Glutamatergic neuron (in vitro differentiated cells): ENCODE measurements at regions not wholly inside any gene's neighbourhood (a gene's known extent, or its start where the extent isn't known, plus 50 kb on each side); places are given as distances from the start of the nearest gene placed in this dataset.

Source experiments
- DNase-seq: peaks from one replicate; pipeline ENCODE4 v3.0.0; 2022
- H3K27ac Mint-ChIP-seq: one replicate; pipeline ENCODE4 v1.8.0; 2020; ENCODE audit warnings: mild to moderate bottlenecking, mixed read lengths, inconsistent platforms; ENCODE audit not compliant: unreplicated experiment
- H3K27me3 Mint-ChIP-seq: one replicate; pipeline ENCODE4 v1.8.0; 2020; ENCODE audit warnings: mild to moderate bottlenecking, moderate library complexity, mixed read lengths, inconsistent platforms; ENCODE audit not compliant: unreplicated experiment
- H3K36me3 Mint-ChIP-seq: one replicate; pipeline ENCODE4 v1.8.0; 2020; ENCODE audit warnings: mild to moderate bottlenecking, mixed read lengths, inconsistent platforms; ENCODE audit not compliant: unreplicated experiment
- H3K4me1 Mint-ChIP-seq: one replicate; pipeline ENCODE4 v1.8.0; 2020; ENCODE audit warnings: mild to moderate bottlenecking, low read depth, mixed read lengths, inconsistent platforms; ENCODE audit not compliant: unreplicated experiment
- H3K4me3 Mint-ChIP-seq: one replicate; pipeline ENCODE4 v1.8.0; 2020; ENCODE audit warnings: mild to moderate bottlenecking, mixed read lengths, inconsistent platforms; ENCODE audit not compliant: unreplicated experiment
- H3K9me3 Mint-ChIP-seq: one replicate; pipeline ENCODE4 v1.8.0; 2020; ENCODE audit warnings: mild to moderate bottlenecking, moderate library complexity, mixed read lengths, inconsistent platforms; ENCODE audit not compliant: unreplicated experiment
- CTCF ChIP-seq: fragments of 200-600 bp; sonication (generic); IDR thresholded peaks from one replicate; pipeline ENCODE4 v1.5.0; 2021; ENCODE audit not compliant: partially characterized antibody, unreplicated experiment

- DNase-seq = no peak
- Mint-ChIP-seq H3K9me3 (peaks cover 3% of the 10 kb centered on the region), H3K36me3 (no peaks in the 10 kb centered on the region), H3K27ac (no peak overlapping the region), H3K4me3 (no peak overlapping the region), H3K4me1 (peaks cover 10% of the 10 kb centered on the region), H3K27me3 (peaks cover 4% of the 10 kb centered on the region)
- TF ChIP-seq CTCF = no peak
These were observed 113.8 kb upstream of the ERRFI1 start for GRCh38 chr1:8139941-8140340.

DNA sequence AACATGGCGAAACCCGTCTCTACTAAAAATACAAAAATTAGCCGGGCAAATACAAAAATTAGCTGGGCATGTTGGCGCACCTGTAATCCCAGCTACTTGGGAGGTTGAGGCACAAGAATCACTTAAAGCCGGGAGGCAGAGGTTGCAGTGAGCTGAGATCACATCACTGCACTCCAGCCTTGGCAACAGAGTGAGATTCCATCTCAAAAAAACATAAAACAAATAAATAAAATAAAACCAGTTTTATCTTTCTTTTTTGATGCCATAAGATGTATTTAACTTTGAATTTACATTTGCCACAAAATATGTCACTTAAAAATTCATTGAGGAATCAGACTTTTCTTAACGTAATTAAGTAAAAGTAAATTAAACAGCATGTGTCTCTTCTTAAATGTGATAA lies 113.3 kb upstream of the ERRFI1 start:
- H3K4me1 Mint-ChIP-seq = peaks cover 7% of the 10 kb centered on the region
- peaks cover 3% of the 10 kb centered on the region for H3K9me3 Mint-ChIP-seq
- DNase-seq = no peak
- H3K27me3 Mint-ChIP-seq = peaks cover 4% of the 10 kb centered on the region
- H3K36me3 Mint-ChIP-seq = no peaks in the 10 kb centered on the region
- no peak overlapping the region for H3K27ac Mint-ChIP-seq
- H3K4me3 Mint-ChIP-seq = no peak overlapping the region
- TF ChIP-seq CTCF = no peak

DNA sequence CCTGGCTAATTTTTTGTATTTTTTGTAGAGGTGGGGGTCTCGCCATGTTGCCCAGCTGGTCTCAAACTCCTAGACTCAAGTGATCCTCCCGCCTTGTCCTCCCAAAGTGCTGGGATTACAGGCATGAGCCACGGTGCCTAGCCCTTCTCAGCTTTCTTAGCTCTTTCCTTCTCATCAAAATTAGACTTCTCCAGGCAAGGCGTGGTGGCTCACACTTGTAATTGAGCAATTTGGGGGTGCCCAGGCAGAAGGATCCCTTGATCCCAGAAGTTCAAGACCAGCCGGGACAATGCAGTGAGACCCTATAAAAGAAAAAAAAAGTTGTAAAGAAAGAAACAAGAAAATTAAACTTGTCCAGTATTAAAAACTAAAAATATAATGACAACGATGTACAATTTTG lies 112.6 kb upstream of the ERRFI1 start:
- Mint-ChIP-seq H3K4me3 (no peak overlapping the region), H3K27ac (no peak overlapping the region), H3K9me3 (peaks cover 3% of the 10 kb centered on the region)

GRCh38 chr1:8137481-8138244 lies 111.6 kb upstream of the ERRFI1 start:
- Mint-ChIP-seq H3K4me3 (no peak overlapping the region), H3K4me1 (peaks cover 2% of the 10 kb centered on the region), H3K27ac (no peak overlapping the region), H3K9me3 (peaks cover 3% of the 10 kb centered on the region), H3K36me3 (no peaks in the 10 kb centered on the region), H3K27me3 (peaks cover 2% of the 10 kb centered on the region)
- TF ChIP-seq CTCF = no peak
- no peak for DNase-seq

More for the DNA sequence above, 112.6 kb upstream of the ERRFI1 start:
- TF ChIP-seq CTCF = no peak
- no peak for DNase-seq
- H3K27me3 Mint-ChIP-seq = peaks cover 2% of the 10 kb centered on the region
- H3K36me3 Mint-ChIP-seq = no peaks in the 10 kb centered on the region
- H3K4me1 Mint-ChIP-seq = peaks cover 2% of the 10 kb centered on the region

DNA sequence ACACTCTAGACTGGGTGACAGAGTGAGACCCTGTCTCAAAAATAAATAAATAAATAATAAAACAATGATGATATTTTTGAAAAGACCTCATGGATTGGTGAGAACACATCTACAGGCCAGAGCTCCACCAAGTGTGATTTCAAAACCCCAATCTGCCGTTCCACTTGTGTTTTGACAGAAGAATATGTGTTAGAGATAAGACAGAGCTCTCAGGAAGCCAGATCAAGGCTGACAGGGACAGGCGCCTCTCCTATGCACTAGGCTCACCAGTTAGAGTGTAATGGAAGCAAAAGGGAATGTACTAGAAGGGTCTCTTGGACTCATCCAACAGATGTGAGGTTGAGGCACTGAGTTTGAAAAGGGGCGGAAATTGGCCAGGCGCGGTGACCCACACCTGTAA lies 110.7 kb upstream of the ERRFI1 start:
- H3K27ac Mint-ChIP-seq = no peak overlapping the region
- H3K4me1 Mint-ChIP-seq = peaks cover 2% of the 10 kb centered on the region
- peaks cover 3% of the 10 kb centered on the region for H3K9me3 Mint-ChIP-seq
- no peak overlapping the region for H3K4me3 Mint-ChIP-seq
- H3K36me3 Mint-ChIP-seq = no peaks in the 10 kb centered on the region
- DNase-seq = no peak
- peaks cover 2% of the 10 kb centered on the region for H3K27me3 Mint-ChIP-seq
- TF ChIP-seq CTCF = no peak
